SU-DHL-6 (cell line): ENCODE measurements at regions not wholly inside any gene's neighbourhood (a gene's known extent, or its start where the extent isn't known, plus 50 kb on each side); places are given as distances from the start of the nearest gene placed in this dataset.

Experiments
- CTCF ChIP-seq: fragments of 200-600 bp; sonication (generic); IDR thresholded peaks from one replicate; pipeline ENCODE4 v1.5.1; 2017; ENCODE audit warnings: antibody characterized with exemption, mild to moderate bottlenecking, low read length, moderate library complexity; ENCODE audit not compliant: insufficient read depth, poor library complexity, severe bottlenecking
- EZH2phosphoT487 ChIP-seq: fragments of 200-600 bp; sonication (generic), shearing (Covaris generic); conservative IDR thresholded peaks from 2 replicates; pipeline ENCODE4 v1.6.1; 2018; ENCODE audit warnings: mild to moderate bottlenecking, antibody characterized with exemption, low read length, moderate library complexity, mixed read lengths

- TF ChIP-seq CTCF (no peak), EZH2phosphoT487 (no peak)
Observed at GRCh38 chr14:85881935-85882334, 352.0 kb downstream of the FLRT2 start.
